ENCODE measurements at regions not wholly inside any gene's neighbourhood (a gene's known extent, or its start where the extent isn't known, plus 50 kb on each side); places are given as distances from the start of the nearest gene placed in this dataset.

DNA sequence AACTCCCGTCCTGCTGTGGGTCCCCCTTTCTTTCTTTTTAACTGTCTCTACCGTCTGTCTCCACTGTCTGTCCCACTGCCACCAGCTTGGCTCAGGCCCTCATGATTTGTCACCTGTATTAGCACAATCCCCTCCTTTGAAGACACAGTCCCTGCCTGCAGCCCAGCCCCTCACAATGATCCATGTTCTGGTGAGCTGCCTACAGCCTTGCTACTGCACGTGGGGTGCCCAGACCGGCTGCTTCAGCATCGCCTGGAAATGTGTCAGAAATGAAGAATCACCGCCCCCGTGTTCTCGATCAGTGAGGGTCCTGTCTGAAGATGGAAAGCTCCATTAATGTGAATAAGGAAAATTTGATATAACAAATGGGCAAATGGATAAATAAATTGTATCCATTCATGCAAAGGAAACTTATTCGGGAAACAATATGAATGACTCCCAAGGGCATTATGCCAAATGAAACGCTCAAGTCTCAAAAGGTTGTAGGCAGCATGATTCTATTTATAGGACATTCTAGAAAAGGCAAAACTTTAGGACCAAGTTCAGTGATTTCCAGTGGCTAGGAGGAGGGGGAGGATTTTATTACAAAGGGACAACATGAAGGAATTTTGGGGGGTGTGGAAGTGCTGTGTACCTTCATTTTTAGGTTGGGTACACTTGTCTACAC lies 59.4 kb upstream of the CD83 start:
- Mint-ChIP-seq H3K27me3 (ENCODE audit: low read depth) (peaks cover 29% of the 10 kb centered on the region), H3K4me1 (ENCODE audit: low read depth) (no peaks in the 10 kb centered on the region), H3K36me3 (ENCODE audit: insufficient read depth) (no peaks in the 10 kb centered on the region), H3K4me3 (no peak overlapping the region), H3K9me3 (peaks cover 9% of the 10 kb centered on the region)
- ATAC-seq = no peak
- DNase-seq = no peak

DNA sequence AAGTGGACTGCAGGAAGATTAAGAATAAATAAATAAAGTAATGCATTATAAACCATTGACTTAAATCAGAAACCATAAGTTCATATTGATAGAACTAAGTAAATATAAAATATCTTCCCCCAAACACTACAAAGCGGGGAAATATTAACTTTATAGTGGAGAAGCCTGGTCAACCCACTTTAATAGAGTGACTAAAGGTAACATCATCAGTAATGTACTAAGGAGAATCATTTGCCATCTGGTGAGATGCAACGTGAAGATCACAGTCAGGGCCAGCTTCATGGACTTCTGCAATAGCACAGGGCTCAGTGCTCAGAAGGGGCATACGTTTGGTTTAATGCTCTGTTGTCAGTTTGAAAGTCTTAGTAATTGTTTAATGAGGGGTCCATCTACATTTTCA lies 58.8 kb upstream of the CD83 start:
- H3K9me3 Mint-ChIP-seq = peaks cover 9% of the 10 kb centered on the region
- ATAC-seq = no peak
- H3K27me3 Mint-ChIP-seq (ENCODE audit: low read depth) = peaks cover 29% of the 10 kb centered on the region
- DNase-seq = no peak
- no peaks in the 10 kb centered on the region for H3K4me1 Mint-ChIP-seq (ENCODE audit: low read depth)
- no peak overlapping the region for H3K4me3 Mint-ChIP-seq
- no peaks in the 10 kb centered on the region for H3K36me3 Mint-ChIP-seq (ENCODE audit: insufficient read depth)

DNA sequence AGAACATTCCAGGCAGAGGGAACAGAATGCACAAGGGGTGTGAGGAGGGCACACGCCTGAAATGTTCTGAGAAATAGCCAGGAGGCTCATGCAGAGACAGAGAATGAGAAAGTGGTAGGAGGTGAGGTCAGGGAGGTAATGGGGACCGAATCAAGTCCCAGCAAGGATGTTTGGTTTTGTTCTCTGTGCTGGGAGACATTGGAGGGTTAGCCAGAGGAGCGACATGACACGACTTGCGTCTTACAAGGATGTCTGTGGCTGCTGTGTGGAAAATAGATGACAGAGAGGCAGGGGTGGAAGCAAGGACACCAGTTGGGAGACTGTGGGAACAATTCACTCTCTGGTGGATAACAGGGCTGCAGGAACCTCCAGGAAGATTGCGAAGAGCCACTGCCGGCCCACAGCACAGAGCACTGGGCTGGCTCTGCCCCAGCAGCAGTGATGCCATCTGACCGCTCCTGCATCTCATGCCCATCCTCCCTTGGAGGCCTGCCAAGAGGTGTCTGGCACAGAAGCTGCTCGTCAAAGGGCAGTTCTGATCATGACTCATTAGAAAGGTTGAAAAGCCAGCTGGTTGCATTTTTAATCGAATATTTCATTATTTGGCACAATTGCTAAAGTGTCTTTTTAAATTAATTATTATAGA lies 57.7 kb upstream of the CD83 start:
- Mint-ChIP-seq H3K36me3 (ENCODE audit: insufficient read depth) (no peaks in the 10 kb centered on the region), H3K9me3 (peaks cover 9% of the 10 kb centered on the region), H3K27me3 (ENCODE audit: low read depth) (peaks cover 26% of the 10 kb centered on the region), H3K4me3 (no peak overlapping the region), H3K4me1 (ENCODE audit: low read depth) (no peaks in the 10 kb centered on the region)
- ATAC-seq (no peak), DNase-seq (no peak)

DNA sequence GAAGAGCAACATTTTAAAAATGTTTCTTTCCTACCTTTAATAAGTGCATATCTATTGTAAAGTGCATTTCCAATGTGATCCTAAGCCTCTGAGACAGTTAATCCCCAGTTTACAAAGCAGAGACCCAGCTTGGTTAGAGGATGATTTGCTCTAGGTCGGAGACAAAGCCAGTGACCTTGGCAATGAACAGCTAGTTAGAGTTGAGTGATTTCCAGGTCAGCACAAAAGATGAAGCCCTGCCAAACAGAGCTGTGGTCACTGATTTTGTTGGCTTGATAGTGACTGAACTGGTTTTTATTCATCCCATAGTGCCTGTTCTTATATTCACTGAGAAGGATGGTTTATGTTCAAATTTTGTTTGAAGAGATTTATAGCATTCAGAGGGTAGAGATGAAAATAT lies 56.6 kb upstream of the CD83 start:
- H3K9me3 Mint-ChIP-seq = peaks cover 9% of the 10 kb centered on the region
- no peak overlapping the region for H3K4me3 Mint-ChIP-seq
- peaks cover 26% of the 10 kb centered on the region for H3K27me3 Mint-ChIP-seq (ENCODE audit: low read depth)
- no peaks in the 10 kb centered on the region for H3K36me3 Mint-ChIP-seq (ENCODE audit: insufficient read depth)
- DNase-seq = no peak
- no peaks in the 10 kb centered on the region for H3K4me1 Mint-ChIP-seq (ENCODE audit: low read depth)
- ATAC-seq = no peak

DNA sequence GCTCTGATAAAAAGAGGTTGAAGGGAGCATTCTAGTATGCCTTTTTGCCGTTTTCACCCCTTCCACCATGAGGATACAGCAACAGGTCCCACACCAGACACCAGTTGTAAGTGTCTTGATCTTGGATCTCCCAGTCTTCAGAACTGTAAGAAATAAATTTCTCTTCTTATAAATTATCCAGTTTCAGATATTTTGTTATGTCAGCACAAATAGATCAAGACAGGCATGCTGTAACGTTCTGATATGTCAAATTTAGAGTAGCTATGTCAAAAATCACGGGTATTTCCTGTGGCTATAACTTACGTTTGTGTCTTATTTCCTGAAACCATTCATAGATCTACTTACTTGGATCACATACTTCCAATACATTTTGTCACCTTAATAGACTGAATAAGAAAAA lies 55.9 kb upstream of the CD83 start:
- no peaks in the 10 kb centered on the region for H3K36me3 Mint-ChIP-seq (ENCODE audit: insufficient read depth)
- DNase-seq (no peak), ATAC-seq (no peak)
- no peak overlapping the region for H3K4me3 Mint-ChIP-seq
- H3K9me3 Mint-ChIP-seq = peaks cover 9% of the 10 kb centered on the region
- H3K4me1 Mint-ChIP-seq (ENCODE audit: low read depth) = no peaks in the 10 kb centered on the region
- H3K27me3 Mint-ChIP-seq (ENCODE audit: low read depth) = peaks cover 26% of the 10 kb centered on the region

DNA sequence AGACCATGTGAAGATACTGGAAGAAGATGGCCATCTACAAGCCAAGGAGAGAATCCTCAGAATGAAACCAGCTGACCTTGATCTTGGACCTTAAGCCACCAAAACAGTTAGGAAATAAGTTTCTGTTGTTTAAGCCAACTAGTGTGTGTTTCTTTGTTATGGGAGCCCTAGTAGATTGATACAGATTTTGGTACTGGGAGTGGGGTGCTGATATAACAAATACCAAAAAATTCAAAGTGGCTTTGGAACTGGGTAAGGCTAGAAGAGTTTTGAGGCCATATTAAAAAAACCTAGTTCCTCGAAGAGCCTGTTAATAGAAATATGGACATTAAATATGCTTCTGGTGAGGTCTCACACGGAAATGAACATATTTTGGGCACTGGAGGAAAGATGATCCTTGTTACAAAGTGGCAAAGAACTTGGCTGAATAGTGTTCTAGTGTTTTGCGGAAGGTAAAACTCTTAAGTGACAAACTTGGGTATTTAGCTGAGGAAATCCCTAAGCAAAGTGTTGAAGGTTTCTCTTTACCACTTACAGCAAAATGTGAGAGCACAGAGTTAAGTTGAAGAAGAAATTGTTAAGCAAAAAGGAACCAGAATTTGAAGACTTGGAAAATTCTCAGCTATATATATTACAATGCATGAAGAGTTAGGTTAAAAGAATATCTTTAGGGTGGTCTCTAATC lies 55.1 kb upstream of the CD83 start:
- Mint-ChIP-seq H3K4me3 (no peak overlapping the region), H3K4me1 (ENCODE audit: low read depth) (peaks cover 2% of the 10 kb centered on the region), H3K9me3 (peaks cover 9% of the 10 kb centered on the region), H3K36me3 (ENCODE audit: insufficient read depth) (no peaks in the 10 kb centered on the region), H3K27me3 (ENCODE audit: low read depth) (peaks cover 22% of the 10 kb centered on the region)
- no peak for DNase-seq
- ATAC-seq = no peak

DNA sequence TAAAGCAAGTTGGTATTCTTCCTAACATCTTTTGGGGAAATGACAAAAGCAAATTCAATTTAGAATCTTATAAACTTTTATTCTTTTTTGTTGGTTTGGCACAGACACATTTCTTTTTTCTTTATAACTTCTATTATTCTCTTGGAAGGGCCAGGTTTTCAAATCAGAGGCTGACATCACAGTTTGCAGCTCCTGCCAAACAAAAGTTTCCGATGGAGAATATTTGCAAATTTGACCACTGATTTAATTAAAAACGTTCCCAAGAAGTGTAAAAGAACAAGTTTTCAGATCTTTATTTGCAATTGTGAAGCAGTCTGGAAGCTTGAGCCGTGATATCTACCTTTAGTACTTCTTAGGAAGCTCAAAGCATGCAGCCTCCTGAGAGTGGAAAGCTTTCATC lies 53.8 kb upstream of the CD83 start:
- no peaks in the 10 kb centered on the region for H3K36me3 Mint-ChIP-seq (ENCODE audit: insufficient read depth)
- DNase-seq (no peak), ATAC-seq (no peak)
- H3K27me3 Mint-ChIP-seq (ENCODE audit: low read depth) = peaks cover 14% of the 10 kb centered on the region
- H3K4me3 Mint-ChIP-seq = no peak overlapping the region
- H3K9me3 Mint-ChIP-seq = peaks cover 9% of the 10 kb centered on the region
- H3K4me1 Mint-ChIP-seq (ENCODE audit: low read depth) = peaks cover 6% of the 10 kb centered on the region

DNA sequence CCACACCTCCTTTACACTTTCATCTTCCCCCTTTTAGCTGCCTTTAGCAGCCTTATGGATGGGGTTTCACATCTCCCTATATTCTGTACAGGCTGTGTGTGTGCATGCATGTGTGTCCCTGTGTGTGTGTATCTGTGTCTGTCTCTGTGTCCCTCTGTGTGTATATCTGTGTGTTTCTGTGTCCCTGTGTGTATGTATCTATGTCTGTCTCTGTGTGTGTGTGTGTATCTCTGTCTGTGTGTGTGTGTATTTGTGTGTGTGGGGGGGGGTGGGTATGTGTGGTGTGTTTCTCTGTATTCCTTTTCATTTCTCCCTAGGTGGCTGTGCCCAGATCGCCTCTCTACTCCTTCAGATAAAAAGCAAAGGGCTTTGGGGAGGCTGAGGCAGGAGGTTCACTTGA lies 52.2 kb upstream of the CD83 start:
- ATAC-seq (no peak), DNase-seq (no peak)
- peaks cover 9% of the 10 kb centered on the region for H3K9me3 Mint-ChIP-seq
- H3K36me3 Mint-ChIP-seq (ENCODE audit: insufficient read depth) = no peaks in the 10 kb centered on the region
- no peak overlapping the region for H3K4me3 Mint-ChIP-seq
- H3K4me1 Mint-ChIP-seq (ENCODE audit: low read depth) = peaks cover 6% of the 10 kb centered on the region
- peaks cover 4% of the 10 kb centered on the region for H3K27me3 Mint-ChIP-seq (ENCODE audit: low read depth)

DNA sequence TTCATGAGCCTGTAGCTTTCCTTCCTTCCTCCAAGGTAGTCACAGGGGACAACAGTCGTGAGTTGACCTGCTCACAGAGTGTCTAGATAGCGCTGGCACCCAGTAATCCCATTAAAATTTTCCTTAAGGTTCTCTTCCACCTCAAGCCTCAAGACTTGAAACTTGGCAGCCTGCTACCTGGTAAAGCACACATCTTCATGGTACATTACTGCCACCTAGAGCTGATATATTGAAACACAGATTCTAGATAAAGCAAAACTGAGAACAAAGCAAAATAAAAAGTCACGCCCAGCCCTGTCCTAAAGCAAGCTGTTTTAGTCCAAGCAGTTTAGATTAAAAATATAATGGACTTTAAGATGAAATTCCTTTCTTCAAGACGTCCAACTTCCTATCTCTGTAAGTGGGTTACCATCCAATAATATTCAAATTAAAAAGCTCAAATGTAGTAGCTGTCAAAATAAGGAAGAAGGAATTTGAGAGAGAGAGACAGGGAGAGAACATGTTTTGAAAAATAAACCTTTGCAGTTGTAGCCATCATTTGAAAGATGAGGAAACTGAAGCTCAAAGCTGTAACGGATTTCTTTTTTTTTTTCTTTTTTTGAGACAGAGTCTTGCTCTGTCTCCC lies 50.7 kb upstream of the CD83 start:
- no peak for DNase-seq
- no peak overlapping the region for H3K4me3 Mint-ChIP-seq

DNA sequence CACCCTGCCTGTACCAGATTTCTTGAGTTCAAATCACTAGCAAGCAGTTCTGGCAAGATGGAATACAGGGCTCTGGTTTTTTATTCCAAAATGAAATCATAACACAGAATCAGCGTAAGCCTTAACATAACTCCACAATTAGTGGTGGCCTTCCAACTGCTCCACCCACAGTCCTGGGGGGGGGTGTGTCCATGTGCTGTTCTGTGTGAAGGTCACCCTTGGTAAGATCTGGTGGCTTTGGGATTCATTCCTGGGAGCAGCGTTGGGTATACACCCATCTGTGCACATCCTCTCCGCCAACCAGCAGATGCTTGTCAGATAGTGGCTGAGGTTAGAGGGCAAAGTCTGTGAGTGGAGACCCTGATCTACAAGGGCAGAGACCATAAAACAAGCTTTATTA lies 49.9 kb upstream of the CD83 start:
- Mint-ChIP-seq H3K36me3 (ENCODE audit: insufficient read depth) (no peaks in the 10 kb centered on the region), H3K4me1 (ENCODE audit: low read depth) (peaks cover 13% of the 10 kb centered on the region), H3K4me3 (no peak overlapping the region), H3K27me3 (ENCODE audit: low read depth) (peaks cover under 1% of the 10 kb centered on the region), H3K9me3 (peaks cover under 1% of the 10 kb centered on the region)
- no peak for DNase-seq
- ATAC-seq = no peak

More for the DNA sequence above, 50.7 kb upstream of the CD83 start:
- peak; percentile 61 to 85 for ATAC-seq
- Mint-ChIP-seq H3K27me3 (ENCODE audit: low read depth) (peaks cover 2% of the 10 kb centered on the region), H3K36me3 (ENCODE audit: insufficient read depth) (no peaks in the 10 kb centered on the region), H3K4me1 (ENCODE audit: low read depth) (peaks cover 9% of the 10 kb centered on the region), H3K9me3 (peaks cover 8% of the 10 kb centered on the region)

Measured in activated T-cell treated with anti-CD3 and anti-CD28 coated beads, Interleukin-2, amount 50 U/mL, for 4 hours (primary cell).